OCI-LY3 (cell line): ENCODE measurements at regions not wholly inside any gene's neighbourhood (a gene's known extent, or its start where the extent isn't known, plus 50 kb on each side); places are given as distances from the start of the nearest gene placed in this dataset.

Experiments used
- H2AFZ ChIP-seq: fragments of 200-600, 300-600 bp; shearing (Covaris generic); 2 replicates; pipeline ENCODE4 v1.6.0; 2014; ENCODE audit warnings: antibody characterized with exemption, low read depth, low read length
- H3K27ac ChIP-seq: fragments of 200-600, 300-600 bp; sonication (generic); 2 replicates; pipeline ENCODE4 v1.5.1; 2014; ENCODE audit warnings: mild to moderate bottlenecking, low read length, moderate library complexity, mixed read lengths
- H3K27me3 ChIP-seq: fragments of 200-600, 300-600 bp; sonication (generic); 2 replicates; pipeline ENCODE4 v1.6.1; 2014; ENCODE audit warnings: low read depth, low read length, mixed read lengths
- H3K36me3 ChIP-seq: fragments of 200-600, 300-600 bp; sonication (generic); replicated peaks from 2 replicates; pipeline ENCODE3; 2014; ENCODE audit warnings: low read depth, low read length, mixed read lengths
- H3K4me1 ChIP-seq: fragments of 300-600, 200-600 bp; sonication (generic); 2 replicates; pipeline ENCODE4 v1.6.1; 2014; ENCODE audit warnings: low read length, mixed read lengths
- H3K4me2 ChIP-seq: fragments of 200-600, 300-600 bp; sonication (generic); 2 replicates; pipeline ENCODE4 v1.6.1; 2014; ENCODE audit warnings: low read length, mixed read lengths
- H3K4me3 ChIP-seq: fragments of 300-600, 200-600 bp; sonication (generic); 2 replicates; pipeline ENCODE4 v1.5.1; 2014; ENCODE audit warnings: antibody characterized with exemption, mild to moderate bottlenecking, low read length, moderate library complexity
- H3K79me2 ChIP-seq: fragments of 300-600, 200-600 bp; shearing (Covaris generic); 2 replicates; pipeline ENCODE4 v1.6.1; 2014; ENCODE audit warnings: mild to moderate bottlenecking, low read length, mixed read lengths
- H3K9ac ChIP-seq: fragments of 300-600, 200-600 bp; shearing (Covaris generic); 2 replicates; pipeline ENCODE4 v1.6.0; 2014; ENCODE audit warnings: mild to moderate bottlenecking, low read length, moderate library complexity
- H3K9me3 ChIP-seq: fragments of 200-600, 300-600 bp; shearing (Covaris generic); 2 replicates; pipeline ENCODE4 v1.6.1; 2014; ENCODE audit warnings: low read length, mixed read lengths; ENCODE audit not compliant: insufficient read depth
- H4K20me1 ChIP-seq: fragments of 200-600, 300-600 bp; sonication (generic); 2 replicates; pipeline ENCODE4 v1.6.1; 2016; ENCODE audit warnings: low read length, mixed read lengths; ENCODE audit not compliant: insufficient read depth
- CTCF ChIP-seq: fragments of 200-600, 300-600 bp; sonication (generic); IDR thresholded peaks from 2 replicates; pipeline ENCODE4 v1.5.1; 2014; ENCODE audit warnings: antibody characterized with exemption, low read length, low read depth
- EZH2phosphoT487 ChIP-seq: fragments of 200-600 bp; shearing (Covaris generic); IDR thresholded peaks from 2 replicates; pipeline ENCODE4 v1.6.1; 2018; ENCODE audit warnings: antibody characterized with exemption, mixed run types, low read depth

- H3K4me3 ChIP-seq: no peak overlapping the region
- H4K20me1 ChIP-seq: no peaks in the 10 kb centered on the region
- H3K79me2 ChIP-seq: no peaks in the 10 kb centered on the region
- H3K27me3 ChIP-seq: no peaks in the 10 kb centered on the region
- no peak overlapping the region for H3K9ac ChIP-seq
- H3K4me1 ChIP-seq: peaks cover 13% of the 10 kb centered on the region
- TF ChIP-seq CTCF (no peak), EZH2phosphoT487 (no peak)
- no peak overlapping the region for H3K4me2 ChIP-seq
- H3K9me3 ChIP-seq: no peaks in the 10 kb centered on the region
- no peak overlapping the region for H2AFZ ChIP-seq
- H3K36me3 ChIP-seq: no peaks in the 10 kb centered on the region
- H3K27ac ChIP-seq: no peak overlapping the region
Measured at GRCh38 chr1:103283841-103284669, 175.7 kb upstream of the COL11A1 start.

GRCh38 chr1:103283371-103283770 lies 175.0 kb upstream of the COL11A1 start:
- no peaks in the 10 kb centered on the region for H4K20me1 ChIP-seq
- H3K36me3 ChIP-seq: no peaks in the 10 kb centered on the region
- no peak overlapping the region for H3K9ac ChIP-seq
- no peaks in the 10 kb centered on the region for H3K27me3 ChIP-seq
- H3K27ac ChIP-seq: no peak overlapping the region
- H2AFZ ChIP-seq: no peak overlapping the region
- H3K4me2 ChIP-seq: no peak overlapping the region
- H3K4me3 ChIP-seq: no peak overlapping the region
- TF ChIP-seq EZH2phosphoT487 (no peak), CTCF (no peak)
- H3K9me3 ChIP-seq: no peaks in the 10 kb centered on the region
- H3K4me1 ChIP-seq: peaks cover 13% of the 10 kb centered on the region
- H3K79me2 ChIP-seq: no peaks in the 10 kb centered on the region

- Histone ChIP-seq H3K27me3 (no peaks in the 10 kb centered on the region), H3K36me3 (no peaks in the 10 kb centered on the region)
- TF ChIP-seq CTCF (no peak), EZH2phosphoT487 (no peak)
Measured at GRCh38 chr1:103275725-103276124, 167.4 kb upstream of the COL11A1 start.

GRCh38 chr1:103274886-103275285 lies 166.6 kb upstream of the COL11A1 start:
- no peak overlapping the region for H2AFZ ChIP-seq
- H3K27me3 ChIP-seq: no peaks in the 10 kb centered on the region
- no peak for TF ChIP-seq CTCF
- no peak for TF ChIP-seq EZH2phosphoT487
- H3K79me2 ChIP-seq: no peaks in the 10 kb centered on the region
- H3K9ac ChIP-seq: no peak overlapping the region
- peaks cover 14% of the 10 kb centered on the region for H3K4me1 ChIP-seq
- no peaks in the 10 kb centered on the region for H3K36me3 ChIP-seq
- no peak overlapping the region for H3K4me2 ChIP-seq
- H3K4me3 ChIP-seq: no peak overlapping the region
- H3K27ac ChIP-seq: no peak overlapping the region
- no peaks in the 10 kb centered on the region for H3K9me3 ChIP-seq
- H4K20me1 ChIP-seq: no peaks in the 10 kb centered on the region

More at GRCh38 chr1:103275725-103276124, 167.4 kb upstream of the COL11A1 start:
- Histone ChIP-seq H3K9me3 (no peaks in the 10 kb centered on the region), H3K27ac (peak overlapping the region; percentile 27; the same call in 1 of the 2 replicates), H3K9ac (no peak overlapping the region), H4K20me1 (no peaks in the 10 kb centered on the region), H2AFZ (no peak overlapping the region), H3K4me3 (no peak overlapping the region), H3K4me2 (peak overlapping the region; percentile 43), H3K4me1 (peaks cover 15% of the 10 kb centered on the region), H3K79me2 (no peaks in the 10 kb centered on the region)
